Stimulated activated CD4-positive, alpha-beta T cell treated with anti-CD3 and anti-CD28 coated beads, Interleukin-12 subunit alpha, Interleukin-12 subunit beta, amount 100 ng/mL, for 48 hours (primary cell): ENCODE measurements at regions not wholly inside any gene's neighbourhood (a gene's known extent, or its start where the extent isn't known, plus 50 kb on each side); places are given as distances from the start of the nearest gene placed in this dataset.
"Not testable (repeated sequence)": the region's sequence is repeated elsewhere in the genome, so short reads cannot be mapped to it uniquely, and the experiment has no call there.

ENCODE experiments used
- DNase-seq, 3 donors: peaks; one replicate each; pipeline ENCODE4 v3.0.0-alpha.2; 2020; ENCODE audit warnings: low read depth in 2 of 3, low spot score in 1 of 3

DNA sequence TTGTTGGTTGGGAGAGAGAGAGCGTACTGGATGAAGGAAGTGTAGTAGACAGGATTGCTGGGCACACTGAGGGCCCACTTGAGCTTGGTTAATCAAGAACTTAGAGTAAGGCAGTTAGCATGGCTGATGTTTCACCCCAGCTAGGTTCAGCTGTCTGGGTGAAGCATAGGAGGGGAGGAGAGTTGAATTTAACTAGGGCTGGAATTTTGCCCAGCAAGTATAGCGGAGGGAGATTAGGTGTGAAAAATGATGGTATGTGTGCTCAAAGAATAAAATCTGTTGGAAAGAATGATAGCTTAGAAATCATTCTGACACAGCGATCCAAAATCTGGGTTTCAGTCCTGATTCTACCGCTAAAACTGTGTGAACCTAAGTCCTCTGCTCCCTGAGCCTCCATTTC lies 461.5 kb upstream of the PROX1 start:
- no peak for DNase-seq

DNA sequence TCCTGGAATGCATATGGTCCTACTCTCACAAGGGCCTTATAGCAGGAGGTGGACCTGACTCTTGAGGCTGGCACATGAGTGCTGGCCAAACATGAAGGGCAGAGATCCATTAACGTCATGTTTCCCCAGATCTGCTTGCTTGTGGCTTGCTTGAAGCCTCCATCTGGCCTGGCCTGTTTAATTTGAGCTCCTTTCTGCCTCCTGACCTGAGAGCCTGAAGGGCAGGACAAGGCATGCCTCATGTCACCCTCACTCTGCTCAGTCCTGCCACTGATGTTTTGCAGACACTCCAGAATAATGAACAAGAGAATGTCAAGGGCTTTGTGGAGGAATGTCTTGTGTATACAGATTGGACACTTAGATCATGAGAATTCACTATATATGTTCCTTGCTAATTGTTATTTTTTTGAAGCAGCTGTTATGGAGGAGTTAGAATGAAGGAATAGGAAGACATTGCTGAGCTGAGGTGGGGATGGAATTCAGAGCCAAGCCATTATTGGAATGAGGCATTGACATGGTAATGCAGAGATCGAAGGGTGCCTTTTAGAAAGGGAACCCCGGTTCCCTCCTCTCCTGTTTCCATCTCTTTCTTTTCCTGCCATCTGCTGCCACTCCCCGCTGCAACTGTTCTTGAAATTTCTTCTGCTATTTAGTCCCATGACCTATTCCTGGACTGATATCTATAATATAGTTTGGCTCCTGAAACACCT lies 457.0 kb upstream of the PROX1 start:
- DNase-seq, result no peak

- DNase-seq, result no peak
Observed at GRCh38 chr1:213531369-213532310, 456.1 kb upstream of the PROX1 start.

DNA sequence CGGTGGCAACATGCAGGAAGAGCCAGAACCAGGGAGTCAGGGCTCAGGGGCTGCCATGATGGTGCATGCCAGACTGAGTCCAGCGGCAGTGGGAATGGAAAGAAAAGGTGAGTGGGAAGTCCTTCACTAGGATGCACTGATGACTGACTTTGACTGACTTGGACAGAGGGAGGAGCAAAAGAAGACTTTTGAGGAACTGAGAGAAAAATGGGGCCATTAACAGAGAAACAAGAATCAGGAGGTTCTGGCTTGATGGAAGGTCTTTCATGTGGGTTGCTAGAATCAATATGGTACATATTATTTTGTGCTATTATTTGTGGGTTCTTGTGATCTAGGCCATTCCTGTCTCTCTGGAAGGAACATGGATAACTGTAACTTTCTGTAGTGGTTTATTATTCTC lies 454.6 kb upstream of the PROX1 start:
- no peak for DNase-seq

DNA sequence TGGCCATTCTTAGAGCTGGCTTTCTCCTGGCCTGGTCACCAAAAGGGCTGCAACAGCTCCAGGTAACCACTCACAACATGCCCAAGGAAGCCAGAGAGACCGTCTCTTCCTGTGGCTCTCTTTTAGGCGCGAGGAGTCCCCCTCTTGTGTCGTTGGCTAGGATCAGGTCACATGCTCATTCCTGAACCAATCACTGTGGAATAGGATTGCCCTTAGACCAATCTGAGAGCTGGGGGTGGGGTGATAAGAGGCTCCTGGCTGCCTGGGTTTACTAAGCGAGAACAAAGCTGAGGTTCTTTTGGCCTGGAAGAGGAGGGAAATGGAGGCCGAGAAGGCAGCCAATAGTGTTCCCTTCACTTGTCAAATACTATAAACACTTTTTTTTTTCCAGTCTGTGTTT lies 452.1 kb upstream of the PROX1 start:
- DNase-seq, result no peak

GRCh38 chr1:213538251-213538650 lies 449.5 kb upstream of the PROX1 start:
- DNase-seq, result no peak

DNA sequence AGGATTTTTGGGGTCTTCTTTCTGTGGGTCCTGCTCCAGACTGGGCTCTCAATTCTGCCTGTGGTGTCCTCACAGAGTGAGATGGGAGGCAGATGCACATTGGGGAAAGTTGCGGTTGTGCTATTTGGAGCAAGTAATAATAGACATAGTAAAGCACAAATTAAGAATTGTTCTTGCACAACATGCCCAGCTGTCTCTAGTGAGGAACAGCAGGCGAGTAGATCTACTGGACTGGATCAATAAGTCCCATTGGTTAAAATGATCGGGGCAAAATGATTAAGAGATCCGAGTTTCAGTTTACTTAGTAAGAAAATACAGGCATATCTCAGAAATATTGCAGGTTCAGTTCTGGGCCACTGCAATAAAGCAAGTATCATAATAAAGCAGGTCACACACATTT lies 448.3 kb upstream of the PROX1 start:
- DNase-seq, result no peak

- no peak for DNase-seq
Observed at GRCh38 chr1:213541641-213542040, 446.1 kb upstream of the PROX1 start.

DNA sequence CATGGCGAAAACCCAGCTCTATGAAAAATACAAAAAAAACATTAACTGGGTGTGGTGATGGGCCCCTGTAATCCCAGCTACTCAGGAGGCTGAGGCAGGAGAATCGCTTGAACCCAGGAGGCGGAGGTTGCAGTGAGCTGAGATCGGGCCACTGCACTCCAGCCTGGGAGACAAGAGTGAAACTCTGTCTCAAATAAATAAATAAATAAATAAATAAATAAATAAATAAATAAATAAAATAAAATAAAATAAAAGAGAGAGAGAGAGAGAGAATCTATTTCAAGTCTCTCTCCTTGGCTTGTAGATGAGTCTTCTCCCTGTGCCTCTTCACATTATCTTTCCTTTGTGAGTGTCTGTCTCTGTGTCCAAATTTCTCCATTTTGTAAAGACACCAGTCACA lies 442.6 kb upstream of the PROX1 start:
- not testable (repeated sequence) for DNase-seq

- no peak for DNase-seq
Observed at GRCh38 chr1:213549982-213550381, 437.8 kb upstream of the PROX1 start.

GRCh38 chr1:213550804-213551203 lies 437.0 kb upstream of the PROX1 start:
- no peak for DNase-seq

GRCh38 chr1:213552045-213552444 lies 435.7 kb upstream of the PROX1 start:
- no peak for DNase-seq

GRCh38 chr1:213560226-213560625 lies 427.5 kb upstream of the PROX1 start:
- DNase-seq, result no peak

DNA sequence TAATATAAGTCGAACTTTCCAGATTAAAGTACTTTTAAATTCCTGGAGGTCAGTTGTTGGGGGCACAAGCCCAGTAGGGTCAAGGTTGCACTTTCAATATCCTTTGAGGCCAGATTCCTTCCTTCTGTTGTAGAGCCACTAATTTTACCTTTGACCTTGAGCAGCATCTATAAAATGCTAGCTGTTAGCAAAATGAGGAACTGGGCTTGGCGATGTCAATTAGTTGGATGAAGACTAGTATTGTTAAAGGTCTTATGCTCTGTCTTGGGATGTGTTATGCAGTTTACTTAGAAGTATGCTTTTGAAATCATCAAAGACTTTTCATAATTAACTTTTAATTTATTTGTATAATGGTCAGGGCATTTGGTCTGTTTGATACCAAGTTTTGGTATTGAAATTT lies 425.9 kb upstream of the PROX1 start:
- no peak for DNase-seq

DNA sequence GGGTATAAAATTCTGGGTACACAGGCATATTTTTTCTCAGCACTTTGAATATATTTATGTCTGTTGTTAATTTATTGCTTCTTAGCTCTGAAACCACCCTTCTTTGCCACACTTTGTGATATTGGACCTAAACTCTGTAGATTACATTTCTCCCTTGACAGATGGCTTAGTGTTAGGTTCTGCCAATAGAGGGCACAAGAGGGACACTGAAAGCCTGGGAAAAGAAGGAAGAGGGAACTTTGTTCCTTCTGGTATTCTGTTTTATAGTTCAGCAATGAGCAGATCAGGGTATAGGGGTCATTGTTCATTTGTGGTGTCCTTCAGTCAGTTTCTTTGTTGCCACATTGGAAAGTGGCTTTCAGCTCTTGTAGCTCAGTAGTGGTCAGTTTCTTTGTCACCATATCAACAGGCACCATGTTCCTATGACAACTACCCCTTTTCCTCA lies 423.5 kb upstream of the PROX1 start:
- no peak for DNase-seq

- no peak for DNase-seq
Observed at GRCh38 chr1:213568929-213569815, 418.6 kb upstream of the PROX1 start.

GRCh38 chr1:213569816-213570150 lies 418.0 kb upstream of the PROX1 start:
- no peak for DNase-seq

GRCh38 chr1:213570487-213570886 lies 417.3 kb upstream of the PROX1 start:
- no peak for DNase-seq

GRCh38 chr1:213571419-213571818 lies 416.4 kb upstream of the PROX1 start:
- DNase-seq, result no peak

- DNase-seq, result no peak
Observed at GRCh38 chr1:213571843-213572242, 415.9 kb upstream of the PROX1 start.

DNA sequence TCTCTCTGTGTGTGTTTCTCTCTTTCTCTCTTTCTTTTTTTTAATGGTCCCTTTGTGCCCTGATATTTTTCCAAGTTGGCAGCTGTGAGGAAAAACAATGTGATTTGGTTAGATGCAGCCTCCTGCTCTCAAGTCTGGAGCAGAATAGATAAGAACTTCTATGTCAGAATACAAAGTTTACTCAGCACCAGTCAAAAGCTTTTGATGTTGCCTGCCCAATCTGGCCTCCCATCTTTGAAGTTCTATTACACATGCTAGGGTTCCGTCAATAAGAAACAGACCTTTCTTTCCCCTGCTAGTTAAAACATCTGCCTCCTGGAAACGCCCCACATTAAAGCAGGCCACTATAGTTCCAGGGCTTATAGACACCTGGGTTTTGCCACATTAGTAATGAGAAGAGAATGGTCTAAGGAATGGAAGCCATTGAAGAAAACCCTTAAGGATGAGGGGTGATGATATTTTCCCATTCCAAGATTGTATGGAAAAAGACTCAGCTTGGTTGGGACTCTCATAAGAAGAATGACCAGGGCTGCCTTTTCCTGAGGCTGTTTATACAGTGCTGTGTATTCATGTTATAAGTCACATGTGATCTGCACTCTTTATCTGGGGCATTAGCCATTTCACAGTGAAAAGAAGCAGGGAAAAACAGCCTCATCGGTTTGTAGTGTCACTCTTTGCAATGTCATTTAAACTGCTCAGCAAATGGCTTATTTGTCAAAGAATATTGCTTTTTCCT lies 414.7 kb upstream of the PROX1 start:
- no peak for DNase-seq
